NCI-H187 (cell line): ENCODE measurements at regions not wholly inside any gene's neighbourhood (a gene's known extent, or its start where the extent isn't known, plus 50 kb on each side); places are given as distances from the start of the nearest gene placed in this dataset.

ENCODE experiments used
- DNase-seq, 2 experiments: peaks; one replicate each; lab custom pipeline; 2025; lab: John Stamatoyannopoulos, UW

DNA sequence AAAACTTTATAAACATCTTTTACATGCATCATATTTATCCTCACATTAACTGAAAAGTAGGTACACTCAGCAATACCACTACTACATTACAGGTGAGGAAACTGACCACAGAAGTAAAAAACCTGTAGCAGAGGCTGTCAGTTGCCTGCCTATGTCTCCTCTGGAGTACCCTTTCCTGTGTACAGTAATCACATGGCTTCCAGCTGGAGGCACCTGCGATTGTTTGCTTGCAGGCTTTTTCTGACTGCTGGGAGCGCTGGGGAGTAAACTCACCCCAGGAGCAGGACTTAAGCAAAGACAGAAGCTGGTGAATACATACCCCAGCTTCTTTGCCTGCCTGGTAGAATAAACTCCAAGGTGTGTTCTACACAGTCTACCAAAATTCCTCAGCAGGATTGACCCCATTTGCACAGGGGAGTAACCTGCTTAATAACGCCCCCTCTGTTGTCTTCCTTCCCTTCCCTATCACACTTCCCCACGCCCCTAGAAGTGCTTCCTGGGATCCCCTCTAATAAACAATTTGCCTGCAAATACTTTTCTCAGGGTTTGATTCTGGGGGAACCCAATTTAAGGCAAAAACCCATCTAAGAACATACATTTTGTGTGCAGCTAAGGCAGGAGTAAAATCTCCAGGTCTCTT lies 138.9 kb downstream of the PTH2R start:
- no peak for DNase-seq

DNA sequence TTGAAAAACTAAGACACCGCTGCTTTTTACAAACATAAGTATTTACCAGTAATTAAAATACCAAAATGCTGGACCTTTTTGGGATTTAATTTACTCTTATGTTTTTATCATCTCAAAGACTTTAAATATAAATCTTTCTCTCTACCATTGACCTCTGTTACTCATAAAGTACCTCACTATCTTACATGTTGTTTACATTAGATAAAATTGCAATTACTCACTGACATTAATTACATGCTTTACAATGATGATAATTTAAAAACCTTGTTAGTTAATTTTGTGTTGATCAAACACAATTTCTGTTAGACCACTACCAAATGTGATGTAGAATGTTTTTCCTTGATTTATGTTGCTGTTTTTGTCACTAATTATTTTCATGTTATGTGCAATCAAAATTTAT lies 139.5 kb downstream of the PTH2R start:
- no peak for DNase-seq

DNA sequence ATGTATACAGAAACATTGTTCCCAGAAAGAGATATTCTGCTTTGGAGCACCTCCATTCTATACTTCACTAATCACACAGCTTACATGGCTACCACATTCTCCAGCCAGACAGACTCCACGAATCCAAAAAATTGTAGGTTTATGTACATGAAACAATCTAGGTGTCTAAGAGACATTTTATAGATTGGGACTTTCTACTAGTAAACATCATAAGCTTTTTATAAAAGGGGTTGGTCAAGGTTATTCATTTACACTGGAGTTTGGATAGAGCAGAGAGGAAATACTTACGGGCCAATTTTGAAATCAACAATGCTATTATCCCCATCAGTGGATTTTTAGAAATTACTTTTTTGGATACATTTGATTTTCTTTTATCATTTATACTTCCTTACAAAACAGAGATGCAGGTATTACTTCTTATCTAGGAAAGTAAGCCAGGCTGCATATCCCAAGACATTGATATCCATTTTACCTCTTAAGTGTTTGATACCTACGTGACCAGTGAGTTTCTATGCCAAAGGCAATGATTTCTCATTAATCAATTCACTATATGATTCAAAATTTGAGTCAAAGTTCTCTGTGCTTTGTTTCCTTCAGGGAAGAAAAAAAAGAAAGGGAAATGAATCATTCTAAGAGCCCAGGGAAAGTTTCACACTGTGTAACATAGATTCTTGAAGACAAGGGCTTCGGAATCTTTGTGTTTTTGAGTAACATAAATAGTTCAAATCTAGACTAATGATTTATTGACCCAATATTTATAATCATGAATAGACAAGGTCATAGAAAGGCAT lies 140.5 kb downstream of the PTH2R start:
- no peak for DNase-seq

DNA sequence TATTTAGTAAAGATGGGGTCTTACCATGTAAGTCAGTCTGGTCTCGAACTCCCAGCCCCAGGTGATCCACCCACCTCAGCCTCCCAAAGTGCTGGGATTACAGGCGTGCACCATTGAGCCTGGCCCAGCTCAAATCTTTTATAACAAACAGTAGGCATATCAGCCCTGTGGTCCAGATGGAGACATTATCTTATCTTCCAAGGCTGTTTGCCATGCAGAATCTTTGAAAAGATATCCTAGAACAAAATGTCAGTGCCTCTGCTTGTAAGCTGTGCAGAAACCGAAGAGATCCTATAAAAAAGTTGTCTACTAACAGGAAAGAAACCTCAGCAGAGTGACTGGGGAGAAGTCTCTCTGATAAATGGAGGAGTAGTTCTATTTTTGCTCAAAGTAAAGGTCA lies 142.1 kb downstream of the PTH2R start:
- DNase-seq, result no peak

- DNase-seq, result no peak
Measured at GRCh38 chr2:208549546-208550158, 143.1 kb downstream of the PTH2R start.

GRCh38 chr2:208552943-208553342 lies 146.4 kb downstream of the PTH2R start:
- no peak for DNase-seq

GRCh38 chr2:208556983-208557484 lies 150.4 kb downstream of the PTH2R start:
- no peak for DNase-seq

GRCh38 chr2:208565690-208566416 lies 159.3 kb downstream of the PTH2R start:
- no peak for DNase-seq

GRCh38 chr2:208568203-208568602 lies 161.6 kb downstream of the PTH2R start:
- no peak for DNase-seq

- DNase-seq, result no peak
Measured at GRCh38 chr2:208570066-208570465, 163.5 kb downstream of the PTH2R start.

DNA sequence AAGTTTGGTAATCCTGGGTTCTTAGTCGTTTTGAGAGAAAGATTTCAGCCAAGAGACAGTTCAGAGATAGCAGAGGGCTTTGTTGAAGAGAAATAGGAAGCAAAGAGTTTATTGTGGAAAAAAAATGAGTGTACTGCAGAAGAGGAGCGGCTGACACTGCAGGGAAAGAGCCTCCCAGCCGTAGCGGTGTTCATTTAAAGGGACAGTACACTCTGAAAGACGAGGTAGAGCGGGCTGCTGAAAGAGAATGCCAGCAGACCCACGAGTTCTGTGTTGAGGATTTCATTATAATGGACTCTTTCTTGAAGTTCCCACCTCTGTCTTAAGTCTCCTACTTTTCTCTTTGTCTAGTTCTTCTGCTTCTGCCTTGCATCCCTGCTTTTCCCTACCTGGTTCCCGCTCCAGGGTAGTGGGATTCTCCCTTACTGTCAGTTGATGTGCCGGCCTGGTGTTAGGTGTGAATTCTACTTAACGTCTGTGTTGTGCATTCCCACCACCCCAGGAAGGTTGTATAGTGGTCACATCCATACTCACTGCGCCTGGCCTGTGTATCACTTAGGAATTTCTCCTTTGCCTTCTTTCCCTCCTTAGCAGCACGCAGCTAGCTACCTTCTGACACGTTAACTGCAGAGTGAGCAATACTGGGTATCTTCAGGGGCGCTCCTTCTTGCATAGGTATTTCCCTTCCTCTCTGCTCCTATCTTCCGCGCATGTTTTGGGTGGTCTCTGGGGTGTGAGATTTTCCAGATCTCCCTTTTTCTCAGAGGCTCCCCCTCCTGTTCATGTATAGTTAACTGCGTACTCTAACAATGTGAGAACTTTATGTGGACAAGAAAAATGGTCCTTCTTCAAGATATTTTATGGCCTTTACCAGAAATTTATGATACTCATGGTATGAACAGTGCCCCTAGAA lies 164.5 kb downstream of the PTH2R start:
- no peak for DNase-seq

GRCh38 chr2:208571764-208572131 lies 165.2 kb downstream of the PTH2R start:
- DNase-seq, result no peak

- no peak for DNase-seq
Measured at GRCh38 chr2:208573569-208573968, 167.0 kb downstream of the PTH2R start.

GRCh38 chr2:208579678-208580077 lies 173.1 kb downstream of the PTH2R start:
- no peak for DNase-seq

DNA sequence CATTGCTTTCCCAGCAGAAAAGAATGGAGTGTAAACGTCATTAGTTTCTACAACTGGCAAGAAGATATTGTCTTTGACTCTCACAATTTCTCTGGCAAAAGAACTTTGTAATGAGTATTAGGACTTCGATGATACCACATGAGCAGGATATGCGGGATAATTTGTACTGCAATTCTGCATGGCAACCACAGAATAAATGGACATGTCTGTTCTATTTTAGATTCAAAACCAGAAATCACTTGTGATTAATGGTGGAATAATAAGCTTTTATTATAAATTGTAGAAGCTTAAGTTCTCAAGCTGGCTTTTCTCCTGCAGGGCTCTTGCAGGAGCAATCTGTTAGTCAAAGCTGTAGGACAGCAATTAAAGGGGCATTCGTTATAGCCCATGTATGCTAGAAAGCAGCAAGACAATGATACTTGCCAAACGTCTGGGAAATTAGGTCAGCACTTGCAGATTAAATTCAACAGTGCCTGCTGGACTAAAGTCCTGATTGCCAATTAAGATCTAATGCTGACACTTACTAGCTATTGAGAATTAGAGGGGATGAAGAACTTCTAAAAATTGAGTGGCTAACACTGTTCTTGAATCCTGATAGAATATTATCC lies 177.9 kb downstream of the PTH2R start:
- no peak for DNase-seq

DNA sequence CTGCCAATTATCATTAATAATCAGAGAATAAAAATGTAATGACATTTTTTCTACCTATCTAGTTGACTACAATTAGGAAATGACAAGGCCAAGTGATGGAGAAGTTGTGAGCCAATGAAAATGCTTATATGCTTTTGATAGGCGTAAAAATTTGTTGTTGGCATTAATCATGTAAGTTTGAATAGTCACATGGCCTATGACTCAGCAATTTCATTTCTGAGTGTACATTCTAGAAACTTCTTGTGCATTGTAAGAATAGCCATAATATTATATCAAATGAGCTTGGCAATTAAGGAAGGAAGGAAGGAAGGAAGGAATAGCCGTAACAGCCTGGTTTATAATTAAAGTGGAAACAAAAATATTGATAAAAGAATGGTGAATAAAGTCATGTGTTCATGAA lies 179.9 kb downstream of the PTH2R start:
- no peak for DNase-seq

GRCh38 chr2:208594642-208595385 lies 188.2 kb downstream of the PTH2R start:
- DNase-seq, result no peak

DNA sequence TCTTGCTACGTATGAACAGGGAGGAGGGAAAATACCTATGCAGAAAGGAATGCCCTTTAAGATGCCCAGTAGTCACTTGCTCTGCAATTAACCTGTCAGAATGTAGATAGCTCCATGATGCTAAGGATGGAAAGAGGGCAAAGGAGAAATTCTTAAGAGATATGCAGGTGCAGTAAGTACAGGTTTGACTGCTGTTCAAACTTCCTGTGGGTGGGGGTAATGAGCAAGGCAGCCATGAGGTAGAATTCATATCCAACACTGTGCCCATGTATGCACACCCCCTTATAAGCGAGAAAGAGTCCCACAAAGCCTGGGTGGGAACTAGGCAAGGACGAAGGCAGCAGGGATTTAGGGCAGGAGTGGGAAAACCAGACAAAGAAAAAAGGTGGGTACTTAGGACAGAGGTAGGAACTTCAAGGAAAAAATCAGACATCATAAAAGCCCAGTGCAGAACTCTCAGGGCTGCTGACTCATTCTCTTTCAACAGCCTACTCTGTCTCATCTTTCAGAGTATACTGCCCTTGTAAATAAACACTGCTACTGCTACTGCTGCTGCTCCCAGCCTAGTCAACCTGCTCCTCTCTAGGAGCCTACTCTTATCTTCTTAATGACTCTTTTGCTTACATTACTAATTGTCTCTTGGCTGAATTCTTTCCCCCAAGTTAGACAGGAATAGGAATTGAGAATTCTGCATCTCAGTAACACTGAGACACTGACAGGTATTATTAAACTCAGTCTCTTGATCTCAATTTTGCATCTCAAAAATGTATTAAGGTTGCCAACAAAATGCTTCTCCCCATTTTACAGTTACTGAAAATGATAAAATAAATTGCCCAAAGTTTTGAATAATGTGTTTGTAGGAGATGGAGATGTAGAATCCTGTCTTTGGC lies 189.0 kb downstream of the PTH2R start:
- no peak for DNase-seq

DNA sequence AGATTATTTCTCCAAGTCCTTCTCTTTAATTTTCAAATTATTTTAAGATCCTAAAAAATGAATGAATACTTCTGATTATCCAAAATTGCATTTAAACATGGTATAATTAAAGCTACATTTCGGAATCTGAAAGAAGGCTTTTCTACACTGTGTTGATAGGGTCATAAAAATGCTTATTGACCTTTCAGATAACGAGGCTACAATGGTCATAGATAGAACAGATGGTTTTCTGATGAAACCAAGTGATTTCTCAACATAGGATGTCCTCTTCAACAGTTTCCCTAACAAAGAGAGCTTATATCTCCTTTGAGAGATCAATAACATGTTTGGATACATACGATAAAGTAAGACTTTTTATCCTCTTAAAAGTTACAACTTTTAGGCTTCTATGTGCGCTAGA lies 201.1 kb downstream of the PTH2R start:
- DNase-seq, result no peak
